ENCODE measurements at regions not wholly inside any gene's neighbourhood (a gene's known extent, or its start where the extent isn't known, plus 50 kb on each side); places are given as distances from the start of the nearest gene placed in this dataset.
A peak's percentile ranks its signal among the peaks of the same experiment; 100 is the strongest.

- TF ChIP-seq, protein P1, sequence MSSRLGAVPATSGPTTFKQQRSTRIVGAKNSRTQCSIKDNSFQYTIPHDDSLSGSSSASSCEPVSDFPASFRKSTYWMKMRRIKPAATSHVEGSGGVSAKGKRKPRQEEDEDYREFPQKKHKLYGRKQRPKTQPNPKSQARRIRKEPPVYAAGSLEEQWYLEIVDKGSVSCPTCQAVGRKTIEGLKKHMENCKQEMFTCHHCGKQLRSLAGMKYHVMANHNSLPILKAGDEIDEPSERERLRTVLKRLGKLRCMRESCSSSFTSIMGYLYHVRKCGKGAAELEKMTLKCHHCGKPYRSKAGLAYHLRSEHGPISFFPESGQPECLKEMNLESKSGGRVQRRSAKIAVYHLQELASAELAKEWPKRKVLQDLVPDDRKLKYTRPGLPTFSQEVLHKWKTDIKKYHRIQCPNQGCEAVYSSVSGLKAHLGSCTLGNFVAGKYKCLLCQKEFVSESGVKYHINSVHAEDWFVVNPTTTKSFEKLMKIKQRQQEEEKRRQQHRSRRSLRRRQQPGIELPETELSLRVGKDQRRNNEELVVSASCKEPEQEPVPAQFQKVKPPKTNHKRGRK (CRISPR knock-in tag; IDR thresholded peaks at IDR 0.05): no peak
- no peak for TF ChIP-seq ZNF639 (CRISPR knock-in tag; conservative IDR thresholded peaks at IDR 0.05)
- TF ChIP-seq MBD4 (IDR thresholded peaks at IDR 0.05; ENCODE audit: borderline replicate concordance, low read length): no peak
- no peak for TF ChIP-seq ESRRA (CRISPR knock-in tag; IDR thresholded peaks at IDR 0.05; ENCODE audit: low read depth)
- no peak for TF ChIP-seq POLR2G (IDR thresholded peaks at IDR 0.05; ENCODE audit: low read depth, low read length)
- no peak for TF ChIP-seq NR1H2 (CRISPR knock-in tag; IDR thresholded peaks at IDR 0.05; ENCODE audit: borderline replicate concordance, low read depth)
- TF ChIP-seq ZNF367 (CRISPR knock-in tag; IDR thresholded peaks at IDR 0.05; ENCODE audit: borderline replicate concordance): no peak
- no peak for TF ChIP-seq ZSCAN22 (CRISPR knock-in tag; IDR thresholded peaks at IDR 0.05)
- TF ChIP-seq ZNF572 (CRISPR knock-in tag; IDR thresholded peaks at IDR 0.05): no peak
- peak; percentile 88 for TF ChIP-seq RARA (CRISPR knock-in tag; IDR thresholded peaks at IDR 0.05)
- no peak for TF ChIP-seq ZNF615 (CRISPR knock-in tag; IDR thresholded peaks at IDR 0.05; ENCODE audit: borderline replicate concordance)
- no peak for TF ChIP-seq CSRNP2 (CRISPR knock-in tag; conservative IDR thresholded peaks at IDR 0.05; ENCODE audit: low read depth)
- peak; percentile 44; the same call in 1 of the 2 replicates for TF ChIP-seq FOXK1 (CRISPR knock-in tag; IDR thresholded peaks at IDR 0.05; ENCODE audit: borderline replicate concordance, low read depth)
- TF ChIP-seq BCLAF1 (IDR thresholded peaks at IDR 0.05): no peak
- no peak for TF ChIP-seq ZNF790 (CRISPR knock-in tag; IDR thresholded peaks at IDR 0.05; ENCODE audit: borderline replicate concordance)
- no peak for TF ChIP-seq RNF2 (conservative IDR thresholded peaks at IDR 0.05; ENCODE audit: low read depth)
- no peak for TF ChIP-seq HOXA5 (CRISPR knock-in tag; IDR thresholded peaks at IDR 0.05)
- TF ChIP-seq, protein P2, sequence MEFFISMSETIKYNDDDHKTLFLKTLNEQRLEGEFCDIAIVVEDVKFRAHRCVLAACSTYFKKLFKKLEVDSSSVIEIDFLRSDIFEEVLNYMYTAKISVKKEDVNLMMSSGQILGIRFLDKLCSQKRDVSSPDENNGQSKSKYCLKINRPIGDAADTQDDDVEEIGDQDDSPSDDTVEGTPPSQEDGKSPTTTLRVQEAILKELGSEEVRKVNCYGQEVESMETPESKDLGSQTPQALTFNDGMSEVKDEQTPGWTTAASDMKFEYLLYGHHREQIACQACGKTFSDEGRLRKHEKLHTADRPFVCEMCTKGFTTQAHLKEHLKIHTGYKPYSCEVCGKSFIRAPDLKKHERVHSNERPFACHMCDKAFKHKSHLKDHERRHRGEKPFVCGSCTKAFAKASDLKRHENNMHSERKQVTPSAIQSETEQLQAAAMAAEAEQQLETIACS (CRISPR knock-in tag; IDR thresholded peaks at IDR 0.05): no peak
- no peak for TF ChIP-seq SMARCE1 (IDR thresholded peaks at IDR 0.05; ENCODE audit: borderline replicate concordance)
- no peak for TF ChIP-seq HNRNPUL1 (IDR thresholded peaks at IDR 0.05; ENCODE audit: low read depth, low read length)
- TF ChIP-seq ZBTB7A (CRISPR knock-in tag; IDR thresholded peaks at IDR 0.05): no peak
- TF ChIP-seq ZNF17 (CRISPR knock-in tag; IDR thresholded peaks at IDR 0.05): no peak
- TF ChIP-seq RBM39 (IDR thresholded peaks at IDR 0.05; ENCODE audit: low read depth, low read length, poor library complexity, severe bottlenecking): no peak
Measured at GRCh38 chr2:19580830-19581229, 222.4 kb upstream of the OSR1 start (continued).

All from HepG2 (cell line).